Muscle of leg (tissue), 3 donors: ENCODE measurements at regions not wholly inside any gene's neighbourhood (a gene's known extent, or its start where the extent isn't known, plus 50 kb on each side); places are given as distances from the start of the nearest gene placed in this dataset.

ENCODE experiments used
- DNase-seq: peaks from one replicate; pipeline ENCODE4 v3.0.0; 2013
- H3K27ac ChIP-seq: one replicate; pipeline ENCODE4 v1.5.1; 2013; ENCODE audit warnings: mild to moderate bottlenecking, low read length, control low read depth
- H3K27me3 ChIP-seq: one replicate; pipeline ENCODE4 v1.6.1; 2013; ENCODE audit warnings: low read length; ENCODE audit not compliant: control insufficient read depth, insufficient read depth
- H3K36me3 ChIP-seq: one replicate; pipeline ENCODE4 v1.6.1; 2013; ENCODE audit warnings: low read length; ENCODE audit not compliant: control insufficient read depth, insufficient read depth
- H3K4me1 ChIP-seq: one replicate; pipeline ENCODE4 v1.6.1; 2013; ENCODE audit warnings: low read length; ENCODE audit not compliant: control insufficient read depth, insufficient read depth
- H3K4me3 ChIP-seq: one replicate; pipeline ENCODE4 v1.5.1; 2013; ENCODE audit warnings: low read length, control low read depth
- H3K9me3 ChIP-seq: replicated peaks from 2 replicates; pipeline ENCODE4 v1.6.1; 2013; ENCODE audit warnings: low read depth, low read length; ENCODE audit not compliant: control insufficient read depth
- WGBS: methylation state at CpG from one replicate; pipeline ENCODE4 v1.1.5; 2013; ENCODE audit warnings: missing lambda C conversion rate; ENCODE audit not compliant: insufficient coverage; 5-methylcytosine and 5-hydroxymethylcytosine counted together

GRCh38 chr20:57804470-57805250, 94.8 kb upstream of the PMEPA1 start:
- Histone ChIP-seq H3K27ac (no peak overlapping the region), H3K4me1 (peaks cover 5% of the 10 kb centered on the region), H3K4me3 (no peak overlapping the region), H3K9me3 (no peaks in the 10 kb centered on the region), H3K27me3 (no peaks in the 10 kb centered on the region), H3K36me3 (no peaks in the 10 kb centered on the region)
- 62% methylated on average over 10 of the region's 14 CpGs for WGBS
- DNase-seq: no peak

- H3K4me1 ChIP-seq: peaks cover 2% of the 10 kb centered on the region
- WGBS: 70% methylated on average over 10 of the region's 10 CpGs
- no peak overlapping the region for H3K4me3 ChIP-seq
- no peaks in the 10 kb centered on the region for H3K36me3 ChIP-seq
- H3K27me3 ChIP-seq: no peaks in the 10 kb centered on the region
- no peaks in the 10 kb centered on the region for H3K9me3 ChIP-seq
- H3K27ac ChIP-seq: no peak overlapping the region
- DNase-seq: no peak
Measured at GRCh38 chr20:57803508-57804005, 93.7 kb upstream of the PMEPA1 start.

DNA sequence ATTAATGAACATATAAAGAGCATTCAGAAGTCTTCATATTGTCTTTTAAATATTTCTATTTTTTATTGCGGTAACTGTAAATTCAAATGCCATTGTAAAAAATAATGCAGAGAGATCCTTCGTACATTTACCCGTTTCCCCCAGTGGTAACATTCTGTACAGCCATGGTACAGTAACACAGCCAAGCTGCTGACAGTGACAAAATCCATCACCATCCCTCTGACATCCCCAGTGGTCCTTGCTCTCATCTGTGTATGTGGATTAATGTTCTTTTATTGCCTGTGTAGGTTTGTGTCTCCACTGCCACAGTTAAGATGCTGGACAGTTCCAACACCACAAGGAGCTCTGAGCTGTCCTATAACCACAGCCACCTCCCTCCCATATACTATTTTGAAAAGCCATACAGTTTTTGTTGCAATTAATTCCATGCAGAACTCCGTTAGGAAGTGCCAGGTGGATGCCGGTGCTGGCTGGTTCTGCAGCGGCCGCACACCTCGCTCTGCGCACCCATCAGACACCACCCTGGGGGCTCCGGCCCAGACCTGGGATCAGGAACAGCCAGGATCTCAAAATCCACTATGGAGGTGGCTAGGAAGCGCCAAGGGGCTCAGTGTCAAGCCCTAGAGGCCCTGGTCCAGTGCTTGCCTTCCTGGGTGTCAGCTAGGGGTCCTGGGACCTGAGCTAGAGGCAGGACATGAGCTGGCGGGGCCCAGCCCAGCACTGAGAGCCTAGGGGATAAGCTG, 93.1 kb upstream of the PMEPA1 start:
- Histone ChIP-seq H3K9me3 (no peaks in the 10 kb centered on the region), H3K4me1 (no peaks in the 10 kb centered on the region), H3K4me3 (no peak overlapping the region), H3K27me3 (no peaks in the 10 kb centered on the region), H3K27ac (no peak overlapping the region), H3K36me3 (no peaks in the 10 kb centered on the region)
- DNase-seq: no peak
- 80% methylated on average over 9 of the region's 12 CpGs for WGBS

GRCh38 chr20:57801581-57801980, 91.8 kb upstream of the PMEPA1 start:
- Histone ChIP-seq H3K4me3 (no peak overlapping the region), H3K36me3 (no peaks in the 10 kb centered on the region), H3K4me1 (no peaks in the 10 kb centered on the region), H3K9me3 (no peaks in the 10 kb centered on the region), H3K27ac (no peak overlapping the region), H3K27me3 (no peaks in the 10 kb centered on the region)
- DNase-seq: no peak
- 78% methylated on average over 4 of the region's 5 CpGs for WGBS

DNA sequence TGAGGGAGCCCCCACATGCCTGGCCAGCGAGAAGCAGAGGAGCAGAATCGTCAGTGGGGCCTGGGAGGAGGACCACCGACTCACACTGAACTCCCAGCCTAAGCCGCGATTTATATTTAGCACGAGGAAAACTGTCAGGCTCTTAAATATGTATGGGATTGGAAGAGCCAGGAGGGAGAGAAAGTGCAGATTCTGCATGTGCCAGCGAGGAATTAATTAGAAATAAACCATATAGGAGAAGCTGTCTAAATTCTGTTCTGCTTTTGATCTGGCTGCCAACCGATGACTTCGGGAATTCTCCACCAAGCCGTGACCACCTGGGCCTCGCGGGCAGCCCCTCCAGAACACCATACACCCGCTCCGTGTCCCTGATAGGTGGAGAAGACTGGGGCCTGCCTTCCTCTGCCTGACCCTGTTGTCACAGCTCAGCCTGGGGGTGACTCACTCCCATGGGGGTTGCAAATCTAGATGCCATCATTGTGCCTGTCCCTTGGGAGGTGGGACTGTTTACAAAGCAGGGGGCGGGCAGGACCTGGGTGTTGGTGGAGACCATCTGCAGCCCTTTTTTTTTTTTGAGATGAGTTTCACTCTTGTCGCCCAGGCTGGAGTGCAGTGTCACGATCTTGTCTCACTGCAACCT, 91.1 kb upstream of the PMEPA1 start:
- no peaks in the 10 kb centered on the region for H3K4me1 ChIP-seq
- no peak overlapping the region for H3K4me3 ChIP-seq
- DNase-seq: no peak
- H3K27ac ChIP-seq: no peak overlapping the region
- WGBS: 94% methylated on average over 2 of the region's 17 CpGs
- H3K9me3 ChIP-seq: no peaks in the 10 kb centered on the region
- no peaks in the 10 kb centered on the region for H3K27me3 ChIP-seq
- H3K36me3 ChIP-seq: no peaks in the 10 kb centered on the region

DNA sequence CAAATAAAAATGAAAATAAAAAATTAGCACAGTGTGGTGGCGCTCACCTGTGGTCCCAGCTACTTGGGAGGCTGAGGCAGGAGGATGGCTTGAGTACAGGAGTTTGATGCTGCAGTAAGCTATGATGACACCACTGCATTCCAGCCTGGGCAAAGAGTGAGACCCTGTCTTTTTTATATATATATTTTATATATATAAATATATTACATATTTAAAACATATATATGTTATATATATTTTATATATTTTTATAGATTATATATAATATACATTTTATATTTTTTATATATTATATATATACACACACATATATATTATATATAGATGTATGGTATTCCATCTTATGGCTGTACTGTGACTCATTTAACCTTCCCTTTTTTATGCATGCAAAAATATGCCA, 87.6 kb upstream of the PMEPA1 start:
- DNase-seq: no peak
- Histone ChIP-seq H3K4me1 (peaks cover 14% of the 10 kb centered on the region), H3K27me3 (no peaks in the 10 kb centered on the region), H3K9me3 (no peaks in the 10 kb centered on the region), H3K4me3 (no peak overlapping the region), H3K36me3 (no peaks in the 10 kb centered on the region), H3K27ac (no peak overlapping the region)
- WGBS: no CpG with 5 or more reads among the region's 1 CpG

- Histone ChIP-seq H3K4me3 (no peak overlapping the region), H3K36me3 (no peaks in the 10 kb centered on the region), H3K4me1 (peaks cover 15% of the 10 kb centered on the region), H3K9me3 (no peaks in the 10 kb centered on the region), H3K27me3 (no peaks in the 10 kb centered on the region), H3K27ac (no peak overlapping the region)
- 83% methylated on average over 6 of the region's 8 CpGs for WGBS
- DNase-seq: no peak
Measured at GRCh38 chr20:57795977-57796560, 86.3 kb upstream of the PMEPA1 start.

- WGBS: no CpG with 5 or more reads among the region's 6 CpGs
- DNase-seq: no peak
Measured at GRCh38 chr20:57795342-57795697, 85.5 kb upstream of the PMEPA1 start.

DNA sequence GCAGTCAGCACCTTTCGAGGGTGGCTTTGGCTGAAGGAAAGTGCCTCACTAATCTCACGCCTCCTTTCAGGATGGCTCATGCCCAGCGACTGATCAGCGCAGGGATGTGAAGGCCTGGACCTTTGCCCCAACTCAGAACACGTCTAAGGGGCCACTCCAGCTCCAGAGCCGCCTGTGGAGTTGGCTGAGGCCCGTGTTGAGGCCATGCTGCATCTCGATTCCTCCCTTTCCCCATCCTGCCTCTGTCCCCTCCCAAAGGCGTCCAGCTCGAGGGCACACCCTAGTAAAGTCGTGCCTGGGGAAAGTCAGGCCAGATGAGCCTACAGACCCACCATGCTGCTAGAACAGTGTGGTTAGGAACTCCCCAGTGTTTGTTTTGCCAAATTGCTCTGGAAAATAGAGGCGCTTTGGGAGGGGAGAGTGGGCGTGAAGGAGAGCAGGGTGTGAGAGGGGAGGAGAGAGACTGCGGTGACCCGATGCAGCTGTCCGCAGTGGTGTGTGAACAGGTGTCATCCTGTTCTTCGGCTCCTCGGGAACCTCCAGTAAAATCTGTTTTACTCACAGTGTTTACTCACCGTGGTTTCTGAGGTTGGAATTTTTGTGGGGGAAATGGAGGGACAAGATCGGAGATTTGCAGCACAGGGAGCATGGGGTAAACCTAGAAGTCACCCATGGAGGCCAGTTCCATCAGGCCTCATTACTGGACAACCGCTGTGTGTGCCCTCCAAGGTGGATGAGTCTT, 85.0 kb upstream of the PMEPA1 start:
- DNase-seq: no peak
- WGBS: 64% methylated on average over 17 of the region's 21 CpGs

More at GRCh38 chr20:57795342-57795697, 85.5 kb upstream of the PMEPA1 start:
- Histone ChIP-seq H3K9me3 (no peaks in the 10 kb centered on the region), H3K4me3 (no peak overlapping the region), H3K27ac (no peak overlapping the region), H3K36me3 (no peaks in the 10 kb centered on the region), H3K27me3 (peaks cover under 1% of the 10 kb centered on the region), H3K4me1 (peaks cover 16% of the 10 kb centered on the region)

More for the DNA sequence above, 85.0 kb upstream of the PMEPA1 start:
- Histone ChIP-seq H3K36me3 (no peaks in the 10 kb centered on the region), H3K4me3 (no peak overlapping the region), H3K9me3 (no peaks in the 10 kb centered on the region), H3K27me3 (peaks cover 3% of the 10 kb centered on the region), H3K27ac (no peak overlapping the region), H3K4me1 (peaks cover 18% of the 10 kb centered on the region)
